HAP-1 (cell line): ENCODE measurements at regions not wholly inside any gene's neighbourhood (a gene's known extent, or its start where the extent isn't known, plus 50 kb on each side); places are given as distances from the start of the nearest gene placed in this dataset.

Experiments used
- DNase-seq, 2 experiments: peaks; one replicate each; pipeline ENCODE4 v3.0.0-alpha.2; 2016 to 2020; ENCODE audit warnings: low spot score in 2 of 2
- H3K27me3 ChIP-seq: fragments of 250-450 bp; sonication (Bioruptor Pico); 2 replicates; pipeline ENCODE4 v1.5.1; 2020; ENCODE audit warnings: low read depth, mild to moderate bottlenecking, moderate library complexity
- H3K36me3 ChIP-seq: fragments of 250-450 bp; sonication (Bioruptor Pico); replicated peaks from 2 replicates; pipeline ENCODE4 v1.5.1; 2020; ENCODE audit warnings: mild to moderate bottlenecking
- H3K4me1 ChIP-seq: fragments of 250-450 bp; sonication (Bioruptor Pico); 2 replicates; pipeline ENCODE4 v1.5.1; 2020; ENCODE audit warnings: mild to moderate bottlenecking
- H3K4me3 ChIP-seq: fragments of 250-450 bp; sonication (Bioruptor Pico); 2 replicates; pipeline ENCODE4 v1.5.1; 2020; ENCODE audit warnings: mild to moderate bottlenecking, moderate library complexity
- H3K9me3 ChIP-seq: fragments of 250-450 bp; sonication (Bioruptor Pico); 2 replicates; pipeline ENCODE4 v1.5.1; 2020; ENCODE audit warnings: mild to moderate bottlenecking, moderate library complexity
- in situ Hi-C: fragments of 300-500 bp; cut with MboI; formaldehyde crosslinking; loops from 3 replicates; pipeline ENCODE4 v1.14.3; 2020; ENCODE audit warnings: low sequenced_read_pairs, inconsistent platforms, mixed read lengths

- in situ Hi-C loops, result loop anchor here (25.0 kb wide), 1 partner anchor 673 kb away; no protein-coding TSS in a partner anchor
- no peak for DNase-seq
- Histone ChIP-seq H3K27me3 (no peaks in the 10 kb centered on the region), H3K4me1 (peaks cover 11% of the 10 kb centered on the region), H3K36me3 (no peaks in the 10 kb centered on the region), H3K9me3 (no peaks in the 10 kb centered on the region), H3K4me3 (no peak overlapping the region; the same call in 1 of the 2 replicates)
Measured at GRCh38 chr3:116864590-116864927, 155.0 kb downstream of the TUSC7 start.

- Histone ChIP-seq H3K4me3 (no peak overlapping the region), H3K27me3 (no peaks in the 10 kb centered on the region), H3K4me1 (peaks cover 2% of the 10 kb centered on the region; the same call in 1 of the 2 replicates), H3K36me3 (no peaks in the 10 kb centered on the region), H3K9me3 (no peaks in the 10 kb centered on the region)
- in situ Hi-C loops, result loop anchor here (25.0 kb wide), 1 partner anchor 667 kb away; no protein-coding TSS in a partner anchor
- DNase-seq, result no peak
Measured at GRCh38 chr3:116870379-116870778, 160.8 kb downstream of the TUSC7 start.

GRCh38 chr3:116871905-116872304 lies 162.3 kb downstream of the TUSC7 start:
- in situ Hi-C loops, result loop anchor here (25.0 kb wide), 1 partner anchor 665 kb away; no protein-coding TSS in a partner anchor
- DNase-seq, result no peak
- Histone ChIP-seq H3K36me3 (no peaks in the 10 kb centered on the region), H3K4me1 (peaks cover 2% of the 10 kb centered on the region; the same call in 1 of the 2 replicates), H3K9me3 (no peaks in the 10 kb centered on the region), H3K27me3 (no peaks in the 10 kb centered on the region), H3K4me3 (no peak overlapping the region)

GRCh38 chr3:116872688-116873087 lies 163.1 kb downstream of the TUSC7 start:
- in situ Hi-C loops, result loop anchor here (25.0 kb wide), 1 partner anchor 665 kb away; no protein-coding TSS in a partner anchor
- Histone ChIP-seq H3K4me3 (no peak overlapping the region), H3K36me3 (no peaks in the 10 kb centered on the region), H3K27me3 (no peaks in the 10 kb centered on the region), H3K9me3 (no peaks in the 10 kb centered on the region), H3K4me1 (peaks cover 2% of the 10 kb centered on the region; the same call in 1 of the 2 replicates)
- DNase-seq, result peak; percentile 6 to 11

- Histone ChIP-seq H3K36me3 (no peaks in the 10 kb centered on the region), H3K4me1 (peaks cover 2% of the 10 kb centered on the region; the same call in 1 of the 2 replicates), H3K27me3 (no peaks in the 10 kb centered on the region), H3K4me3 (no peak overlapping the region), H3K9me3 (no peaks in the 10 kb centered on the region)
- no peak for DNase-seq
- in situ Hi-C loops, result loop anchor here (25.0 kb wide), 1 partner anchor 664 kb away; no protein-coding TSS in a partner anchor
Measured at GRCh38 chr3:116873142-116873541, 163.6 kb downstream of the TUSC7 start.

- Histone ChIP-seq H3K27me3 (no peaks in the 10 kb centered on the region), H3K9me3 (no peaks in the 10 kb centered on the region), H3K36me3 (no peaks in the 10 kb centered on the region), H3K4me3 (no peak overlapping the region), H3K4me1 (no peaks in the 10 kb centered on the region)
- in situ Hi-C loops, result no loop called here
- no peak for DNase-seq
Measured at GRCh38 chr3:116877968-116878367, 168.4 kb downstream of the TUSC7 start.

GRCh38 chr3:116886202-116886893 lies 176.8 kb downstream of the TUSC7 start:
- in situ Hi-C loops, result no loop called here
- H3K4me1 ChIP-seq, result no peaks in the 10 kb centered on the region
- no peak overlapping the region for H3K4me3 ChIP-seq
- no peak for DNase-seq
- no peaks in the 10 kb centered on the region for H3K27me3 ChIP-seq
- no peaks in the 10 kb centered on the region for H3K36me3 ChIP-seq
- H3K9me3 ChIP-seq, result no peaks in the 10 kb centered on the region

GRCh38 chr3:116896116-116896515 lies 186.5 kb downstream of the TUSC7 start:
- no peak for DNase-seq
- no peaks in the 10 kb centered on the region for H3K36me3 ChIP-seq
- no peaks in the 10 kb centered on the region for H3K27me3 ChIP-seq
- no peaks in the 10 kb centered on the region for H3K9me3 ChIP-seq
- H3K4me3 ChIP-seq, result no peak overlapping the region
- H3K4me1 ChIP-seq, result no peaks in the 10 kb centered on the region
- in situ Hi-C loops, result no loop called here

- in situ Hi-C loops, result no loop called here
Measured at GRCh38 chr3:116897382-116897781, 187.8 kb downstream of the TUSC7 start.

GRCh38 chr3:116899253-116899652 lies 189.7 kb downstream of the TUSC7 start:
- no peaks in the 10 kb centered on the region for H3K36me3 ChIP-seq
- no peak for DNase-seq
- H3K27me3 ChIP-seq, result no peaks in the 10 kb centered on the region
- H3K9me3 ChIP-seq, result no peaks in the 10 kb centered on the region
- in situ Hi-C loops, result no loop called here
- no peak overlapping the region for H3K4me3 ChIP-seq
- H3K4me1 ChIP-seq, result no peaks in the 10 kb centered on the region

More at GRCh38 chr3:116897382-116897781, 187.8 kb downstream of the TUSC7 start:
- DNase-seq, result no peak
- H3K4me3 ChIP-seq, result no peak overlapping the region
- no peaks in the 10 kb centered on the region for H3K4me1 ChIP-seq
- no peaks in the 10 kb centered on the region for H3K9me3 ChIP-seq
- H3K27me3 ChIP-seq, result no peaks in the 10 kb centered on the region
- H3K36me3 ChIP-seq, result no peaks in the 10 kb centered on the region

GRCh38 chr3:116905334-116905733 lies 195.8 kb downstream of the TUSC7 start:
- Histone ChIP-seq H3K36me3 (no peaks in the 10 kb centered on the region), H3K9me3 (no peaks in the 10 kb centered on the region), H3K4me1 (no peaks in the 10 kb centered on the region), H3K4me3 (no peak overlapping the region), H3K27me3 (no peaks in the 10 kb centered on the region)
- in situ Hi-C loops, result no loop called here
- no peak for DNase-seq

- Histone ChIP-seq H3K4me3 (no peak overlapping the region), H3K4me1 (no peaks in the 10 kb centered on the region), H3K27me3 (no peaks in the 10 kb centered on the region), H3K9me3 (no peaks in the 10 kb centered on the region), H3K36me3 (no peaks in the 10 kb centered on the region)
- DNase-seq, result no peak
- in situ Hi-C loops, result no loop called here
Measured at GRCh38 chr3:116905794-116906193, 196.2 kb downstream of the TUSC7 start.

- Histone ChIP-seq H3K9me3 (no peaks in the 10 kb centered on the region), H3K4me3 (no peak overlapping the region), H3K4me1 (no peaks in the 10 kb centered on the region), H3K27me3 (0 out of 2 replicates have a peak, but pooled peaks cover 3% of the 10 kb centered on the region), H3K36me3 (no peaks in the 10 kb centered on the region)
- in situ Hi-C loops, result no loop called here
- DNase-seq, result no peak
Measured at GRCh38 chr3:116912116-116912515, 202.5 kb downstream of the TUSC7 start.

- DNase-seq, result no peak
- in situ Hi-C loops, result no loop called here
- no peaks in the 10 kb centered on the region for H3K4me1 ChIP-seq
- H3K27me3 ChIP-seq, result 0 out of 2 replicates have a peak, but pooled peaks cover 3% of the 10 kb centered on the region
- no peaks in the 10 kb centered on the region for H3K9me3 ChIP-seq
- no peaks in the 10 kb centered on the region for H3K36me3 ChIP-seq
- no peak overlapping the region for H3K4me3 ChIP-seq
Measured at GRCh38 chr3:116914004-116914403, 204.4 kb downstream of the TUSC7 start.
